Upper lobe of left lung (tissue), 6 donors: ENCODE measurements at regions not wholly inside any gene's neighbourhood (a gene's known extent, or its start where the extent isn't known, plus 50 kb on each side); places are given as distances from the start of the nearest gene placed in this dataset.
A peak's percentile ranks its signal among the peaks of the same experiment; 100 is the strongest.
"Not testable (repeated sequence)": the region's sequence is repeated elsewhere in the genome, so short reads cannot be mapped to it uniquely, and the experiment has no call there.

Experiments
- ATAC-seq, 2 donors: fragments of 200-7000 bp; cut with Tn5 transposase; one replicate each; pipeline ENCODE4 v1.9.1; 2022; ENCODE audit warnings: mild to moderate bottlenecking in 2 of 2, moderate library complexity in 2 of 2; ENCODE audit not compliant: low FRiP score in 2 of 2
- DNase-seq, 2 donors: peaks; one replicate each; pipeline ENCODE4 v3.0.0-alpha.2; 2019 to 2020
- H3K27ac ChIP-seq, 4 donors: fragments of 200-600 bp; sonication (generic); one replicate each; pipeline ENCODE4 v1.5.1; 2016 to 2019
- H3K27me3 ChIP-seq, 4 donors: fragments of 200-600 bp; sonication (generic); one replicate each; pipeline ENCODE4 v1.5.1; 2017 to 2019
- H3K36me3 ChIP-seq, 4 donors: fragments of 200-600 bp; sonication (generic); one replicate each; pipeline ENCODE4 v1.5.1; 2016 to 2019
- H3K4me1 ChIP-seq, 4 donors: fragments of 200-600 bp; sonication (generic); one replicate each; pipeline ENCODE4 v1.5.1; 2018 to 2019
- H3K4me3 ChIP-seq, 4 donors: fragments of 200-600 bp; sonication (generic); one replicate each; pipeline ENCODE4 v1.5.1; 2017 to 2019; ENCODE audit warnings: mild to moderate bottlenecking in 2 of 4, moderate library complexity in 1 of 4
- H3K9me3 ChIP-seq, 4 donors: fragments of 200-600 bp; sonication (generic); one replicate each; pipeline ENCODE4 v1.5.1; 2018 to 2019
- CTCF ChIP-seq, 6 experiments: fragments of 450-650 bp in 4 of 6; fragments of 200-600 bp in 2 of 6; sonication (generic) in 2 of 6; IDR thresholded peaks; one replicate each; pipeline ENCODE4 v1.5.1; 2016 to 2019; ENCODE audit warnings: antibody characterized with exemption in 6 of 6
- EP300 ChIP-seq, 4 donors: sonication (generic); formaldehyde crosslinking; IDR thresholded peaks; one replicate each; pipeline ENCODE4 v1.5.1; 2017; ENCODE audit warnings: antibody characterized with exemption in 4 of 4, control low read depth in 2 of 4
- POLR2A ChIP-seq, 4 donors: fragments of 450-650 bp; IDR thresholded peaks; one replicate each; pipeline ENCODE4 v1.5.1; 2016 to 2017; ENCODE audit warnings: antibody characterized with exemption in 4 of 4, mild to moderate bottlenecking in 2 of 4
- POLR2AphosphoS5 ChIP-seq, 2 donors: sonication (generic); formaldehyde crosslinking; IDR thresholded peaks; one replicate each; pipeline ENCODE4 v1.5.1; 2017; ENCODE audit warnings: antibody characterized with exemption in 2 of 2
- WGBS, 2 donors: methylation state at CpG; one replicate each; pipeline ENCODE4 v1.1.5; 2017 to 2018; 5-methylcytosine and 5-hydroxymethylcytosine counted together
- donor health status: DM: no; HTN: no; CAD: no; lungs with moderate emphysema.
- donor health status: DM: no; HTN: yes; CAD: no; lungs with severe emphysema.

GRCh38 chr2:77746780-77747179 is 224.6 kb upstream of the LRRTM4 start:
- Histone ChIP-seq H3K27ac (no peak overlapping the region), H3K4me1 (no peaks in the 10 kb centered on the region), H3K4me3 (no peak overlapping the region), H3K36me3 (no peaks in the 10 kb centered on the region), H3K9me3 (no peaks in the 10 kb centered on the region), H3K27me3 (no peaks in the 10 kb centered on the region)
- WGBS, 2 donors, result 55 to 56% methylated on average over 2 of the region's 2 CpGs
- no peak for DNase-seq
- no peak for ATAC-seq
- TF ChIP-seq CTCF (IDR thresholded peaks at IDR 0.05), result no peak

GRCh38 chr2:77753710-77754345 is 231.7 kb upstream of the LRRTM4 start:
- not testable (repeated sequence) for H3K36me3 ChIP-seq

GRCh38 chr2:77767388-77768076 is 245.4 kb upstream of the LRRTM4 start:
- peak in 1 of 2 donors; percentile 45 for DNase-seq
- H3K4me1 ChIP-seq, result no peaks in the 10 kb centered on the region
- peak; percentile 21 to 59 for ATAC-seq
- H3K4me3 ChIP-seq, result no peak overlapping the region
- 75 to 81% methylated on average over 5 to 8 of the region's 8 CpGs for WGBS, 2 donors
- H3K36me3 ChIP-seq, result no peaks in the 10 kb centered on the region
- H3K9me3 ChIP-seq, result peaks cover 0 to 1% (median 0%) of the 10 kb centered on the region in 4 donors
- no peak overlapping the region for H3K27ac ChIP-seq
- TF ChIP-seq CTCF (IDR thresholded peaks at IDR 0.05), result no peak
- no peak for TF ChIP-seq POLR2AphosphoS5 (IDR thresholded peaks at IDR 0.05)
- TF ChIP-seq POLR2A (IDR thresholded peaks at IDR 0.05), result no peak
- no peak for TF ChIP-seq EP300 (IDR thresholded peaks at IDR 0.05)
- no peaks in the 10 kb centered on the region for H3K27me3 ChIP-seq

More at GRCh38 chr2:77753710-77754345, 231.7 kb upstream of the LRRTM4 start:
- not testable (repeated sequence) for H3K9me3 ChIP-seq, H3K4me1 ChIP-seq, ATAC-seq, H3K27me3 ChIP-seq, H3K27ac ChIP-seq, H3K4me3 ChIP-seq
- WGBS, 2 donors, result 79 to 93% methylated on average over 24 to 30 of the region's 30 CpGs
- peak in 1 of 2 donors; percentile 63 for DNase-seq

- peaks cover 0 to 4% (median 0%) of the 10 kb centered on the region in 4 donors for H3K9me3 ChIP-seq
- H3K4me1 ChIP-seq, result no peaks in the 10 kb centered on the region
- no peak for ATAC-seq
- H3K4me3 ChIP-seq, result no peak overlapping the region
- DNase-seq, result no peak
- TF ChIP-seq POLR2AphosphoS5 (IDR thresholded peaks at IDR 0.05) (no peak), CTCF (IDR thresholded peaks at IDR 0.05) (no peak), EP300 (IDR thresholded peaks at IDR 0.05) (no peak), POLR2A (IDR thresholded peaks at IDR 0.05) (no peak)
- H3K36me3 ChIP-seq, result no peaks in the 10 kb centered on the region
- H3K27ac ChIP-seq, result no peak overlapping the region
- 72 to 82% methylated on average over 3 of the region's 3 CpGs for WGBS, 2 donors
- no peaks in the 10 kb centered on the region for H3K27me3 ChIP-seq
Measured at GRCh38 chr2:77768508-77768907, 246.3 kb upstream of the LRRTM4 start.

- ATAC-seq (no peak), DNase-seq (no peak)
- no peaks in the 10 kb centered on the region for H3K9me3 ChIP-seq
- H3K4me1 ChIP-seq, result no peaks in the 10 kb centered on the region
- H3K36me3 ChIP-seq, result no peaks in the 10 kb centered on the region
- H3K4me3 ChIP-seq, result no peak overlapping the region
- no peak overlapping the region for H3K27ac ChIP-seq
- no peaks in the 10 kb centered on the region for H3K27me3 ChIP-seq
- no peak for TF ChIP-seq EP300 (IDR thresholded peaks at IDR 0.05)
Measured at GRCh38 chr2:77778917-77779316, 256.7 kb upstream of the LRRTM4 start.

- H3K27me3 ChIP-seq, H3K27ac ChIP-seq, H3K4me1 ChIP-seq, H3K9me3 ChIP-seq, H3K36me3 ChIP-seq, DNase-seq, ATAC-seq, H3K4me3 ChIP-seq: not testable (repeated sequence)
- WGBS, 2 donors, result 98% methylated on average over 2 of the region's 2 CpGs
Measured at GRCh38 chr2:77793500-77793899, 271.3 kb upstream of the LRRTM4 start.
